Lung microvascular endothelial cell (primary cell): ENCODE measurements at regions not wholly inside any gene's neighbourhood (a gene's known extent, or its start where the extent isn't known, plus 50 kb on each side); places are given as distances from the start of the nearest gene placed in this dataset.
A peak's percentile ranks its signal among the peaks of the same experiment; 100 is the strongest.
"Not testable (repeated sequence)": the region's sequence is repeated elsewhere in the genome, so short reads cannot be mapped to it uniquely, and the experiment has no call there.

ENCODE experiments used
- DNase-seq, 2 donors: peaks; one replicate each; pipeline versions ENCODE4 v3.0.0 to v3.0.0-alpha.2; 2010; ENCODE audit warnings: low read depth in 2 of 2

- no peak for DNase-seq
Observed at GRCh38 chr11:8772571-8773519, 90.3 kb downstream of the RPL27A start.

DNA sequence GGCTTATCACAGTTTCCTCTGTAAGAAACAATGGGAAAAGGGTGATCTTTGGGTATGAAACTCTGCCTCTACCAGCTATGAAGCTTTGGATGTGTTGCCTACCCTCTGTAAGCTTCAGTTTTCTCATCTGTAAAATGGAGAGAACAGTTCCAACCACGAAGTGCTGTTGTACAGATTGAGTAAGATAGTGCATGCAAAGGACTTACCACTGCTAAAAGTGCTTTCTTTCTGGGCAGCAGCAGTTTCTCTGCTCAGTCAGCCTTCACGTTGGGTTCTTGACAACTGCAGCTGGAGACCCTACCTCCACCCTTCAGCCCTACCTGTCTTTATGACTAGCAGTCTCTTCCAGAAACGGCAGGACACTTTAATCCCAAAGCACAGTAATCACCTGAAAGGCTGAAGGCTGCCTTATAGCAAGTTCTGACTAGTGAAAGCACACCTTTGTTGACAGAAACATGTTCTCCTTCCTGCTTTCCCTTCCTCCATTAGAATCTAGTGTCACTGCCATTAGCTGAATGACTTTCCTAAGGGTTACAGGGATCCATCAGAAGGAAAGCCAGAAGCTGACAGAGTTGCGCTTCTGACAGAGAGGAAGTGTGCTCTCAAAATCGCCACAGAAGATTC lies 91.4 kb downstream of the RPL27A start:
- DNase-seq, result no peak

- not testable (repeated sequence) for DNase-seq
Observed at GRCh38 chr11:8774916-8775315, 92.3 kb downstream of the RPL27A start.

- no peak for DNase-seq
Observed at GRCh38 chr11:8775332-8775731, 92.7 kb downstream of the RPL27A start.

- no peak for DNase-seq
Observed at GRCh38 chr11:8775734-8776133, 93.1 kb downstream of the RPL27A start.

DNA sequence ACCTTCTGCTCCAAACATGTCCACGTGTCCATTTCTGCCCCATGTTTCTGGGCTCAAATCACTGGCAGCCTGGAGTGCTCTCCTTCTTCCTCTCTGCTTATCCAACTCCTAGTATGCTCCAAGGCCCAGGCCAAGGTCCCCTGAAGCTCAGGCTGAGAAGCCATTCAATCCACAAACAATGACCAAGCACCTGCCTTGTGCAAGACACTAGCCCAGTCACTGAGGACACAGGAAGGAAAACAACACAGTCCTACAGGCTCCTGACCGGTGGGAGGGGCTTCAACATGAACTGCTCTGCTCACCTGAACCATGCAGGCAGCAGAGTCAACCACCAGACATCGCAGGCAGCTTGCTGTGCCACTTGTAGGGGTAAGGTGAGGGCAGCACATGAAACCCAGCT lies 93.6 kb downstream of the RPL27A start:
- no peak for DNase-seq

GRCh38 chr11:8777907-8778767 lies 95.5 kb downstream of the RPL27A start:
- no peak for DNase-seq

- DNase-seq, result no peak
Observed at GRCh38 chr11:8779107-8779506, 96.5 kb downstream of the RPL27A start.

DNA sequence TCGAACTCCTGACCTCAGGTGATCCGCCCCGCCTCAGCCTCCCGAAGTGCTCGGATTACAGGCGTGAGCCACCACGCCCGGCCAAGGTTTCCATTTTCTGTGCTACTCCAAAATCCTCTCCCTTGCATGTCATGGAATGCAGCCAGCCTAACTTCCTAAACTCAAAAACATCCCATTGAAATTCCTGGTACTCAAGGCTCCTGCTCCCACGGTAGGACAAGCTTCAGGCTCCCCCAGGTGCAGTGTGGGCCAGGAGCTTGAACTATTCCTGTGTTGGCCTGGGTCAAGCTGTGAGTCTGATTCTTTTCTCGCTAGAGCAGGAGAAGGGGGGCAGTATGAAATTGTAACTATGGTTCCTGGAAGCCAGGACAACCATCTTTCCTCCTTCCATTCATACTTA lies 97.1 kb downstream of the RPL27A start:
- no peak for DNase-seq

- no peak for DNase-seq
Observed at GRCh38 chr11:8784954-8785353, 102.4 kb downstream of the RPL27A start.

DNA sequence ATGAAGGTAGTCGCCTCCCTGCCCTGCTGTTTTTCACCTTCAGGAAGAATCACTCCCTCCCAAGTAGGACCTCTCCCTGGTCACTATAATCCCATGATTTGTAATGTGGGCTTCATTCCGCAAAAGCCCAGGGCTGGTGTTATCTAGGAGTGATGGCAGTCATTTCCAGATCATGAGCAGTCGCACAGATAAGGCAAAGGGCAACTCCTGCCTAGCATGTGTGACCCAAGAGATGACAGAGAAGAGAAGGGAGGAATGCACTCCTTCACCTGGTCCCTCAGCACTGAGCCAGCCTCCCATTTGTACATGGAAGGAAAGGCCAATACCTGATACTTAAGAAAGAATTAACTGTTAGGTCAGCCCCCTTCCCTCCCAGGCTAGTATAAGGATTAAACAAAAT lies 102.9 kb downstream of the RPL27A start:
- no peak for DNase-seq

GRCh38 chr11:8785998-8786397 lies 103.4 kb downstream of the RPL27A start:
- DNase-seq, result no peak

- DNase-seq, result no peak
Observed at GRCh38 chr11:8786933-8787332, 104.3 kb downstream of the RPL27A start.

DNA sequence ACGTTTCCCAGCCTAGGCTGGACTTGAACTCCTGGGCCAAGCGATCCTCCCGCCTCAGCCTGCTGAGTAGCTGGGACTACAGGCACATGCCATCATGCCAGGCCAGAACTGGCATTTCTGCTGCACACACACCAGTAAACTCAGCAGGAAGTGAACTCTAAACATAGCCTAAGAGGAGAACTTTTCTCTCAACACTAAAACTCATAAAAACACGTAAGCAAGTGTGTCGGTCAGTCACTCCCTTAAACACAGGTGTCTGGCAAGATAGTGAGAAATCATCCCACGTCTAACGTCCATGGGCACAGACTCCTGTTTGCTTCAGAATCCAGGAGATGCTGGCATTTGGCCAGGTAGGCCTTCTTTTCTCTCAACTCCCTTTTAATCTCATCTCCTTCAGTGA lies 104.8 kb downstream of the RPL27A start:
- peak in 1 of 2 donors; percentile 21 for DNase-seq

DNA sequence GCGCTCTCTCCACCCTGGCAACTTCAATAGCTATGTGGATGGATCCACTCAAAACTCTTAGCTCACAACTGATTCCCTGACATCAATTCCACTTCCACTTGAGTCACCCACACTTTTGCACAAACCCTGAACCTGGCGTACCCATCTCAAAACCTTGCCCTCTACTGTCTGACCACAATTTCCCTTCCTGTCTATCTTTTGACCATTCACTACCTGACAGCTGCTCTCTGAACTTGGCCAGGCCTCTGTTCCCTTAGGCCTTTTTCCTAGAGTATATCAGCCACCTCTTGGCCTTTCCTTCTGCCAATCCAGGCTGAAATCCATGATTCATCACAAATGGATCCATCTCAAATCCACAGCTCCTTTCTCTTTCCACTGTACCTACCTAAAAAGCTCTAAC lies 106.0 kb downstream of the RPL27A start:
- no peak for DNase-seq

DNA sequence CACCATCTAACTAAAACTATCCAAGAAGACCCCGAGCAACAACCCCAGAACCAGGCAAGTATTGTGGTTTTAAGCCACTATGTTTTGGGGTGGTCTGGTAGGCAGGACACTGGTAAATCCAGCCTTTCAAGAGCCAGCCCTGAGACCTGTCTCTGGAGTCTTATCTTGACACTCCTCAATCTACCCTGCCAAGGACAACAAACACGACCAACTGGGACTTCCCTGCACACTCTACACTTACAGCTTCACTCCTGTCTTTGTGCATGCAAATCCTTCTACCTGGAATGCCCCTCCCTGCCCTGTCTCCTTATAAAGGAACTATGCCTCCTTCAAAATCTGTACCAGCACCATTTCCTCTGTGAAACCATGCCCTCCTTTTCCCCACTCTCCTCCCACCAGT lies 107.3 kb downstream of the RPL27A start:
- DNase-seq, result no peak

DNA sequence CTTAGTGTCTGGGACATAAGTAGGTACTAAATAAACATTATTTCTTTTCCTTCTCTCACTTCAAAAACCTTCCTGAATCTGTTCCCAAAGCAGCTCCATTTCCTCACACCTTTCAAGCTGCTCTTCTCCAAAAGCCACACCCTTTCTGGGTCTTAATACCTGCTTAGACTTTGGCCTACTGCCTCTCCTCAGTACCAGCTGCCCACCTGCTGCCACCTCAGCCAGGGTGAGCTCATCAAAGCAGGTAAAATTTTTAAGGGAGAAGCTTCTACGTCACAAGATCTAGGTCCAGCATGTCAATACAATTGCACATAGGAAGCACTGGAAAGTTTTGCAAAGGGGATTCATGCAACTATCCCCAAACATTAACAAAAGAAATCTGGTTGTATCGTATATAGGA lies 108.4 kb downstream of the RPL27A start:
- no peak for DNase-seq

DNA sequence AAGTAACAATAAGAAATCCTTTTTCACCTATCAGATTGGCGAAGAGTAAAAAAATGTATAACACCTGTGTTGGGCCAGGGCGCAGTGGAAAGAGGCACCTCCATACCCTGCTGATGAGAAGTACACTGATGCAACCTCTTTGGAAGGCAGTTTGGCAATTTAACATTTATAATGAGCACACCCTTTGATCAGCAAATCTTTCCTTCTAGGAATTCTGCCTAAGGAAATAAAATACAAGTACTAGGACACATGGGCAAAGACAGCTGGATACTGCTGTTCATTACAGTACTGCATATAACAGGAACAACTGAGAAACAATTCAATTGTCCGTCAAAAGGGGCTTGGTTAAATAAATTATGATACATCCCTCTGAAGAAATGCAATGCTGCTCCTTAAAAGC lies 110.1 kb downstream of the RPL27A start:
- no peak for DNase-seq

- DNase-seq, result peak in 1 of 2 donors; percentile 21
Observed at GRCh38 chr11:8793114-8793777, 110.7 kb downstream of the RPL27A start.

- DNase-seq, result no peak
Observed at GRCh38 chr11:8794126-8794525, 111.5 kb downstream of the RPL27A start.

- peak in 1 of 2 donors; percentile 36 for DNase-seq
Observed at GRCh38 chr11:8794677-8795103, 112.1 kb downstream of the RPL27A start.
